AG04449 (cell line): ENCODE measurements at regions not wholly inside any gene's neighbourhood (a gene's known extent, or its start where the extent isn't known, plus 50 kb on each side); places are given as distances from the start of the nearest gene placed in this dataset.
"Not testable (repeated sequence)": the region's sequence is repeated elsewhere in the genome, so short reads cannot be mapped to it uniquely, and the experiment has no call there.

ENCODE experiments used
- CTCF ChIA-PET: fragments of 350-600 bp; formaldehyde crosslinking; extraction: SDS; loops from one replicate; lab custom pipeline; 2021; ENCODE audit warnings: antibody characterized with exemption; lab: Yijun Ruan, JAX
- POLR2A ChIA-PET: fragments of 400-600, 350-600 bp; formaldehyde crosslinking; extraction: SDS; loops from one replicate; lab custom pipeline; 2020; ENCODE audit warnings: antibody characterized with exemption, inconsistent platforms; lab: Yijun Ruan, JAX
- DNase-seq: peaks from one replicate; pipeline ENCODE4 v3.0.0-alpha.2; 2010; ENCODE audit warnings: low read depth, low spot score
- H3K4me3 ChIP-seq: 2 replicates; pipeline ENCODE4 v1.5.1; 2011; ENCODE audit warnings: low read depth, mild to moderate bottlenecking, control low read depth, low read length
- CTCF ChIP-seq: IDR thresholded peaks from one replicate; pipeline ENCODE4 v1.5.1; 2011; ENCODE audit warnings: mild to moderate bottlenecking, moderate library complexity, low read length, control low read depth, inconsistent platforms; ENCODE audit not compliant: insufficient read depth; ENCODE audit errors: missing control alignments

- POLR2A ChIA-PET, result no interaction called here
- no peak for TF ChIP-seq CTCF
- CTCF ChIA-PET, result no interaction called here
Observed at GRCh38 chr7:118861581-118861980, 637.1 kb downstream of the ANKRD7 start.

GRCh38 chr7:118862740-118863139 is 638.2 kb downstream of the ANKRD7 start:
- POLR2A ChIA-PET, result no interaction called here

More at GRCh38 chr7:118861581-118861980, 637.1 kb downstream of the ANKRD7 start:
- no peak overlapping the region for H3K4me3 ChIP-seq
- no peak for DNase-seq

GRCh38 chr7:118863966-118864365 is 639.5 kb downstream of the ANKRD7 start:
- CTCF ChIA-PET, result no interaction called here
- POLR2A ChIA-PET, result no interaction called here
- no peak for DNase-seq
- no peak overlapping the region for H3K4me3 ChIP-seq
- TF ChIP-seq CTCF, result no peak

More at GRCh38 chr7:118862740-118863139, 638.2 kb downstream of the ANKRD7 start:
- TF ChIP-seq CTCF, result no peak
- H3K4me3 ChIP-seq, result no peak overlapping the region
- CTCF ChIA-PET, result no interaction called here
- DNase-seq, result no peak

DNA sequence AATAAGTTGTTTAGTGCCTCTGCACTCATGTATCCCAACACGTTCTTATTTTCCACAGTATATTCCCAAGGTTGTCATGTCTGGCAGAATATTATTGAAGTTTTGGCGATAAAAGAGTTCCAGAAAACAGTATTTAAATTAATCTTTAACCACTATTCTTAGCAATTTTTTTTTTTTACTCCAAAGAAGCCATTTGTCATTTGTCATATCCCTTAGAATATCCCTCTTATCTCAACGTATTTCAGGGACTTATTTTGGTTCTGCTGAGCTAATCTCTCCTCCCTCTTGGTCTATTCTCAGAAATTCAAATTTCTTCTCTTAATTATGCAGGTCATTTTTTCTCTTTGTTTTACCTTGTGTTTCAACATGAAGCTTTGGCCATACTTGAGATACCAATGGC is 643.4 kb downstream of the ANKRD7 start:
- no peak for DNase-seq
- POLR2A ChIA-PET, result no interaction called here
- CTCF ChIA-PET, result no interaction called here
- no peak for TF ChIP-seq CTCF
- H3K4me3 ChIP-seq, result no peak overlapping the region

DNA sequence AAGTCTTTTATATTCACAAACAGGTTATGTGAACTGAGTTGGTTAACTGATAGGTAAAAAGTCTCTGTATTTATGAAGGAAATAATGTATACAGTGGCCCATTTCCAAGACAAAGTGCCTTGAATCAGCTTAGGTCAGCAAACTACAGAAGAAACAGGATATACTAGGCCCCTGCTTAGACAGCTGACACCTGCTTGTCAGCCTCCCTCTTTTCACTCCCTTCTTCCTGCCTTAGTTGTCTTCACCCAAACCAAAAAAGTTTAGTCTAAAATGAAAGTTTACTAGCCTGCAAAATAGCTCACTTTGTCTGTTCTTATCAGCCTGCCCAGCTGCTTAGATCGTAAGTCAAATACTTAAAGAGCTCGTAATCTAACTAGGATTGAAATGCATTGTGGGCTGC is 644.6 kb downstream of the ANKRD7 start:
- H3K4me3 ChIP-seq, POLR2A ChIA-PET, CTCF ChIA-PET, DNase-seq: not testable (repeated sequence)

DNA sequence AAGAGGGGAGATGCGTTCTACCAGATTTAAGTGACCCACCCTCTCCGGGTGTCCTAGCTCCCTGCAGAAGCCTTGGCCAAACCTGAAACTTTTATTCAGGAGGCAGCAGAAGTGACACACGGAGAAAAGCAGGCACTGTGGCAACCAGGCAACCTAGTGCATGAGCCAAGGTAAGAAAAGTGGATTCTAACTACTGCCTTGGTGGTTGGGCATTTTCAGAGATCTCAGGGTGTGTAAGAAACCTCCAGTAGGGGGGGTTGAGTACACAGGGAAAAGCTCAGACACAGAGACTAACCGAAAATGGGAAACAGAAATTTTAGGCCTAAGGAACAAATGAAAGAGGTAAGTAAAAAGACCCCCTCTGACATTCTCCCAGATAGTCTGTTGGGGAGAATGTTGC is 645.7 kb downstream of the ANKRD7 start:
- TF ChIP-seq CTCF, result no peak
- ChIA-PET POLR2A (no interaction called here), CTCF (no interaction called here)
- no peak for DNase-seq
- H3K4me3 ChIP-seq, result no peak overlapping the region

DNA sequence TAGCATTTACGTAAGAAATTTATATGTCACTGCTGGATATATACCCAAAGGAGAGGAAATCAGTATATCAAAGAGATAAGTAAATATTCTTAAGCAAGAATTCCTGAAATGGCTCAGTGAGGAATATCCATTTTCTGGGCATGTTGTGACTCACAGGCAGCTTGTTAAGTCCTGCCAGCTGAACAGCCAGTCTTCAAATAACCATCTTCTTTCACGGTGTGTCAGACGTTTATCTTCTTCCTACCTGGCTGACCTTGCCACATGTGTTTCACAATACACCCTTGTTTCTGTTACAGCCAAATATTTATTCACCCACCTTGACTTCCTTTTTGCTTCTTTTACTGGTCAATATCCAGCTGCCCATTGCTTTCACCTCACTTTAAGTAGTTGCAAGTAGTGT is 648.1 kb downstream of the ANKRD7 start:
- CTCF ChIA-PET, result no interaction called here
- no peak overlapping the region for H3K4me3 ChIP-seq
- DNase-seq, result no peak
- POLR2A ChIA-PET, result no interaction called here
- no peak for TF ChIP-seq CTCF
